ENCODE measurements at regions not wholly inside any gene's neighbourhood (a gene's known extent, or its start where the extent isn't known, plus 50 kb on each side); places are given as distances from the start of the nearest gene placed in this dataset.

DNA sequence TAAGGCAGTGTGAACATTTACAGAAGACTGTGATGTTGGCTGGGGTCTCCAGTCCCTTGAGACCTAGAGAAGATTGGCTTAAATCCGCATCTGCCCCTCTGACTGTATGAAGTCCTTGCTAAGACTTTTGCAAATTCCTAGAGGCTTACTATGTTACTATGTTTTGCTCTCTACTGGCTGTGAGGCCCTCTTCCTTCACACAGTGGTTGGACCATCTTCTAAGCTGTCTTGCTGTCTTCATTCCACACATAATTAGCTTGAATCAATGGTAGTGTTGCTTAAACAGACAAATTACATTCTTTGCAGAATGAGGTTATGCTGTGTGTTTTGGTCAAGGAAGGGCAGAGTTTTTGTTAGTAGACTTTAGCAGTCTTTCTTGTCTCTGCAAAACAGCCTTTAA, 658.0 kb downstream of the TYW1 start:
- CTCF ChIA-PET = no interaction called here
- no peak for DNase-seq (ENCODE audit: low spot score)
- no peaks in the 10 kb centered on the region for H3K36me3 ChIP-seq (ENCODE audit: insufficient read depth, low read length, poor library complexity, severe bottlenecking)
- H3K27me3 ChIP-seq (replicated peaks; ENCODE audit: insufficient read depth, low read depth, low read length, poor library complexity) = no peaks in the 10 kb centered on the region
- H3K27ac ChIP-seq (ENCODE audit: low read depth, low read length, poor library complexity, severe bottlenecking) = no peak overlapping the region
- POLR2A ChIA-PET (ENCODE audit: low non-redundant PET) = no interaction called here
- no peaks in the 10 kb centered on the region for H3K4me1 ChIP-seq (ENCODE audit: insufficient read depth, low read length, poor library complexity, severe bottlenecking)
- H3K9me3 ChIP-seq (ENCODE audit: low read depth, low read length, poor library complexity, severe bottlenecking) = no peaks in the 10 kb centered on the region
- intact Hi-C loops (cut with micrococcal nuclease; ENCODE audit: unreplicated experiment) = no loop called here
- TF ChIP-seq, protein P1, sequence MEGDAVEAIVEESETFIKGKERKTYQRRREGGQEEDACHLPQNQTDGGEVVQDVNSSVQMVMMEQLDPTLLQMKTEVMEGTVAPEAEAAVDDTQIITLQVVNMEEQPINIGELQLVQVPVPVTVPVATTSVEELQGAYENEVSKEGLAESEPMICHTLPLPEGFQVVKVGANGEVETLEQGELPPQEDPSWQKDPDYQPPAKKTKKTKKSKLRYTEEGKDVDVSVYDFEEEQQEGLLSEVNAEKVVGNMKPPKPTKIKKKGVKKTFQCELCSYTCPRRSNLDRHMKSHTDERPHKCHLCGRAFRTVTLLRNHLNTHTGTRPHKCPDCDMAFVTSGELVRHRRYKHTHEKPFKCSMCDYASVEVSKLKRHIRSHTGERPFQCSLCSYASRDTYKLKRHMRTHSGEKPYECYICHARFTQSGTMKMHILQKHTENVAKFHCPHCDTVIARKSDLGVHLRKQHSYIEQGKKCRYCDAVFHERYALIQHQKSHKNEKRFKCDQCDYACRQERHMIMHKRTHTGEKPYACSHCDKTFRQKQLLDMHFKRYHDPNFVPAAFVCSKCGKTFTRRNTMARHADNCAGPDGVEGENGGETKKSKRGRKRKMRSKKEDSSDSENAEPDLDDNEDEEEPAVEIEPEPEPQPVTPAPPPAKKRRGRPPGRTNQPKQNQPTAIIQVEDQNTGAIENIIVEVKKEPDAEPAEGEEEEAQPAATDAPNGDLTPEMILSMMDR (conservative IDR thresholded peaks at IDR 0.05; ENCODE audit: low read depth, low read length) = no peak
- TF ChIP-seq EZH2 (IDR thresholded peaks at IDR 0.05; ENCODE audit: borderline replicate concordance, low read depth, low read length, poor library complexity, severe bottlenecking) = no peak
- no peak overlapping the region for H3K4me3 ChIP-seq (ENCODE audit: low read depth, low read length, poor library complexity, severe bottlenecking)
- BruUV-seq (replicated peaks) = no TSS peak

DNA sequence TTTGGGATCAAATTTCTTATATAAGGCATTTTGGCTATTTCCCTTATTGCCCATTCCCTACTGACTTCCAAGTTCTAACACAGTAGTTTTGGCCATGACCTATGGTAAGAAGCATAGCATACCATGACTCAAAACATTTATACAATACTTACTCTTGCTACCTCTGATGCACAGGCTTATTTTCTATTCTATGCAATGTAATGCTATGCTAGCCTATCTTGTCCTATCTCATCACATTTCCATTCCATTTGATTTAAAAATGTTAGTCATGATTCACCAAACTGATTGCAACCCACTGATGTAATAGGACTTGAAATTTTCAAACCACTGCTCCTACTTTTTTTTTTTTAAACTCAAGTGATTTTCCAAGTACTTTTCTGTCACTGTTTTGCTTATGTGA, 658.5 kb downstream of the TYW1 start:
- Histone ChIP-seq H3K27ac (ENCODE audit: low read depth, low read length, poor library complexity, severe bottlenecking) (no peak overlapping the region), H3K27me3 (replicated peaks; ENCODE audit: insufficient read depth, low read depth, low read length, poor library complexity) (no peaks in the 10 kb centered on the region), H3K36me3 (ENCODE audit: insufficient read depth, low read length, poor library complexity, severe bottlenecking) (no peaks in the 10 kb centered on the region), H3K4me3 (ENCODE audit: low read depth, low read length, poor library complexity, severe bottlenecking) (no peak overlapping the region), H3K4me1 (ENCODE audit: insufficient read depth, low read length, poor library complexity, severe bottlenecking) (no peaks in the 10 kb centered on the region), H3K9me3 (ENCODE audit: low read depth, low read length, poor library complexity, severe bottlenecking) (no peaks in the 10 kb centered on the region)
- no TSS peak for BruUV-seq (replicated peaks)
- DNase-seq (ENCODE audit: low spot score) = no peak
- intact Hi-C loops (cut with micrococcal nuclease; ENCODE audit: unreplicated experiment) = no loop called here
- ChIA-PET POLR2A (ENCODE audit: low non-redundant PET) (no interaction called here), CTCF (no interaction called here)
- no peak for TF ChIP-seq EZH2 (IDR thresholded peaks at IDR 0.05; ENCODE audit: borderline replicate concordance, low read depth, low read length, poor library complexity, severe bottlenecking)
- TF ChIP-seq, protein P1 (conservative IDR thresholded peaks at IDR 0.05; ENCODE audit: low read depth, low read length) = no peak

DNA sequence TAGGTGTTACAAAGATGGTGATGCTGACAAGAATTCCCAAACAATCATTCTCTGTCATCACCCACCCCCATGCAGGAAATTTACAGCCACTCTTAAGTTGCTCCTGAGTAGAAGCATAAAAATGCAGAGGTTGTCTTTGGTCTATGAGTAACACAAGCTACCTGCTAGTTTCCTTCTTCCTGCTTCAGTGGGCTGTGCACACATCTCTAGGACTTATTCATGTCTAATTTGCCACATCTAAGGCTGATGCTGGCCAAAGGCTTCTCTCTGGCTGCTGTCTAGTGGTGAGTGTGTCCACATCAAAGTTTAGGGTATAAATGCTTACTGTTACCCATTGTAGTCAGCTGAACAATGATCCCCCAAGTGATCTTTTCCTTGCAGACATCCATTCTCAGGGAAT, 662.5 kb downstream of the TYW1 start:
- no peak for DNase-seq (ENCODE audit: low spot score)
- H3K27me3 ChIP-seq (replicated peaks; ENCODE audit: insufficient read depth, low read depth, low read length, poor library complexity) = no peaks in the 10 kb centered on the region
- intact Hi-C loops (cut with micrococcal nuclease; ENCODE audit: unreplicated experiment) = no loop called here
- no peaks in the 10 kb centered on the region for H3K4me1 ChIP-seq (ENCODE audit: insufficient read depth, low read length, poor library complexity, severe bottlenecking)
- TF ChIP-seq, protein P1 (conservative IDR thresholded peaks at IDR 0.05; ENCODE audit: low read depth, low read length) = no peak
- no peak for TF ChIP-seq EZH2 (IDR thresholded peaks at IDR 0.05; ENCODE audit: borderline replicate concordance, low read depth, low read length, poor library complexity, severe bottlenecking)
- H3K27ac ChIP-seq (ENCODE audit: low read depth, low read length, poor library complexity, severe bottlenecking) = no peak overlapping the region
- CTCF ChIA-PET = no interaction called here
- BruUV-seq (replicated peaks) = no TSS peak
- H3K36me3 ChIP-seq (ENCODE audit: insufficient read depth, low read length, poor library complexity, severe bottlenecking) = no peaks in the 10 kb centered on the region
- POLR2A ChIA-PET (ENCODE audit: low non-redundant PET) = no interaction called here
- H3K9me3 ChIP-seq (ENCODE audit: low read depth, low read length, poor library complexity, severe bottlenecking) = no peaks in the 10 kb centered on the region
- H3K4me3 ChIP-seq (ENCODE audit: low read depth, low read length, poor library complexity, severe bottlenecking) = no peak overlapping the region

Measured in A673 (cell line).